GM23248 (cell line): ENCODE measurements at regions not wholly inside any gene's neighbourhood (a gene's known extent, or its start where the extent isn't known, plus 50 kb on each side); places are given as distances from the start of the nearest gene placed in this dataset.

Experiments used
- EZH2 ChIP-seq: fragments of 200-600 bp; sonication (generic); IDR thresholded peaks from 2 replicates; pipeline ENCODE4 v1.6.1; 2018; ENCODE audit warnings: antibody characterized with exemption, mild to moderate bottlenecking; ENCODE audit not compliant: insufficient read depth, poor library complexity, severe bottlenecking
- EZH2phosphoT487 ChIP-seq: fragments of 200-600 bp; sonication (generic); IDR thresholded peaks from 2 replicates; pipeline ENCODE4 v1.6.1; 2018; ENCODE audit warnings: antibody characterized with exemption, moderate library complexity, mild to moderate bottlenecking, low read depth; ENCODE audit not compliant: insufficient read depth

GRCh38 chr5:2094616-2094995 lies 211.9 kb upstream of the IRX4 start:
- no peak for TF ChIP-seq EZH2
- TF ChIP-seq EZH2phosphoT487, result no peak
